Stimulated activated CD4-positive, alpha-beta T cell treated with anti-CD3 and anti-CD28 coated beads, Interleukin-1b, Interleukin-23, amount 100 ng/mL, for 48 hours (primary cell): ENCODE measurements at regions not wholly inside any gene's neighbourhood (a gene's known extent, or its start where the extent isn't known, plus 50 kb on each side); places are given as distances from the start of the nearest gene placed in this dataset.

Experiments
- DNase-seq: peaks from one replicate; pipeline ENCODE4 v3.0.0-alpha.2; 2020

DNA sequence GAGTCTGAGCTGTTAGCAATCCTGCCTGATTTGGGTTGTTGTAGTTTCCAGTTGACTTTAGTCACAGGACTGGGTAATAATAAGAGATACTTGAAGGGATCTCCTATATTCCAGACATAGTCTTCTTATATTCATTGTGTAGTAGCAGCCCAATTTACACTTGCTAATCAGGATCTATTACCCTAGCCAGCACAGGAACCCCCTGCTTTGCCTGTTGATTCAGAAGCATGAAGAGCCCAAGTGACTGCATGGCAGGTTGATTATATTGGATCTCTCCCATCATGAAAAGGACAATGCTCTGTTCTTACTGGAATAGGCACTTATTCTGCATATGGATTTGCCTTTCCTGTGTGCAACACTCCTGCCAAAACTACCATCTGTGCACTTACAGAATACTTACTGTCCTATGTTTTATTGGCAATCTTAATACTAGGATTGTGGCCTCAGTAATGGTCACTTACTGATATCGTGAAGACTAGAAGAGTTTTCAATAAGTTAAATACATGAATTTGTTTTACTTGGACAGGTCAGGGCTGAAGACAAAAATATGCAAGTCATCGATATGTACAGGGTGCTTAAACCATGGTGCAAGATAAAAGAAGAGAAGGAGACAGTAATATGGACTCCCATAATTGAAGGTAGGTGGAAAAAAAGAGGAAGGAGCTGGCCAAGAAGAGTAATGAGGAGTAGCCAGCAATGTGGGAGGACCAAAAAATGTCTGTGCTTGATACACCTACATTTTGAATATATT, 304.1 kb downstream of the MCTP2 start:
- no peak for DNase-seq

DNA sequence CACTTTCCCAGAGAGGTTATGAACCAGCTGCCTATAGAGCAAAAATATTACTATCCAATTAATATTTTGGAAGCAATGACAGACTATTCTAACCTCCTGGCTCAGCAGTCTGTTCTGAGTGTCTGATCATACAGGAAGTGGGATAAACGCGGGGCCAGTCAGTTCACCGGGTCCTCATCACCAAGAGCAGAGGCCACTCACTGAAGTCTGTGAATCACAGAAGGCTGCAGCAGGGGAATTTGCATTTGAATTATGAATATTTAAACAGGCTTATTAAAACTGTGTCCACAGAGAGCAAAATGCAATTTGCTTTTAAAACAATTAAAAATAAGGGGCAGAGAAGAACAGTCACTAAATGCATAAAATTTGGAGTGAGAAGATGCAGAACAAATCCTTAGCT, 305.2 kb downstream of the MCTP2 start:
- no peak for DNase-seq

DNA sequence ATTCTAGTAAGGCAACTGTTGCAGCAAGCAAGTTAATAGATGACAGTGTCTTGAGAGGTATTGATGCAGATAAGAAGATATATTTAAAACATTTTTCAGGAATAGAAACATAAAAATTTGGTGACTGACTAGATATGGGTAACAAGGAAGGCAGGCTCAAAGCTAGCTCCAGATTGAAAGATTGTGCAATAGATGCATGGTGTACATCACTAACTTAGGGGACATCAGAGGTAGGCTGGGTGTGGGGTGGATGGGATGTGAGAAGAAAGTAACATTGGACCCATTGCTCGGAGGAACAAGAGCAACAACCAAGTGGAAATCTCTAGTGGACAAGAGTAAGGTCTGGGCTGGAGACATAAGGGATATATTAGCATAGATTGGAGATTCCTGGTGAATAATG, 306.9 kb downstream of the MCTP2 start:
- DNase-seq, result no peak

DNA sequence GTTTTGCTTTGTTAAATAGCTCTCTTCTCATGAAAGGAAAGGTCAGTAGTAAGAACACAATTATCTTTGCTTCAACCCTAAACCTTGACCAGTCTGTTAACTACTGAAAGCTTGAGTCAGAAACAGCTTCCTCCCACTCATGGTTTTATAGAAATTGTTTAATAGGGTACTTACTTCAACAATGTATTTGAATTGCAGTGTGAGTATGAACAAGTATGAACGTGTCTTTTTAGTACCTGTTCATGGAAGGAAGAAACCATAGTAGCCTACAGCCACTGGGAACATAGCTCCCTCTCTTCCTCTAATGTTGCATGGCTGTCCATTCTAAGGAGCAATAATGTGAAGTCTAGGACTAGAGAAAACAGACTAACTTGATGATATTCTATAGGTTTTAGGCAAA, 311.0 kb downstream of the MCTP2 start:
- no peak for DNase-seq

DNA sequence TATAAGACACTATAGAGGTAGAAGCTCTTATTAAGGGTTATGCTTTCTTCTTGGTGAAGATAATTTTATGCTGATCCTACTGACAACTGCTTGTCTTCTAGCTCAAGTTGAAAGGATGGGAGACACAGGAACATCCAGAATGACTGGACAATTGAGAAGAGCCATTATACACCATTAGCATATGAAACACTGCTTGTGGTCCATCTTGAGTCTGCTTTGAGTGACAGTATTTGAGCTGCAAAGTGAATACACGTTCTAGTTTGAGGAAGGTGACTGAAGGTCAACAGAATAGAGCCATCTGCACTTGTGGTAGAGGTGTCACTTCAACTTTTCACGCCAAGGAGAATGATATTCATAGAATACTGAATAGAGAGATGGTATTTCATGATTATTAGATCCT, 315.4 kb downstream of the MCTP2 start:
- no peak for DNase-seq

DNA sequence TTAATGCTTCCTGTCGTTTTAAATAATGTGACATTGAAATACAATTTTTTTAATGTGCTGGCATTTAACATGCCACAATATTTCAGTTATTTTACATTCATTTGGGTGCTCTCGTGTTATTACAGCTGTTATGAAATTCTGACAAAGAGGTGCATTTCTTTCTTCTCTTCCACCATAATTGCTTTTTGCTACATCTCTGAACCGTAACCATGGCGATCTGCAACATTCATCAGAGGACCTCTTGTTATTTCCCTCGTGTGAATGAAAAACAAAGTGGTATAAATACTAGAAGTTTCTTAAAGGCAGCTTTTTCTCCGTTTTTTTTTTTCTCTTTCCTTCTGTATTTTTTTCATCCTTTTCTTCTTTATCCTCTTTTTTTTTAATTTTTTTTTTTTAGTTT, 316.4 kb downstream of the MCTP2 start:
- no peak for DNase-seq

DNA sequence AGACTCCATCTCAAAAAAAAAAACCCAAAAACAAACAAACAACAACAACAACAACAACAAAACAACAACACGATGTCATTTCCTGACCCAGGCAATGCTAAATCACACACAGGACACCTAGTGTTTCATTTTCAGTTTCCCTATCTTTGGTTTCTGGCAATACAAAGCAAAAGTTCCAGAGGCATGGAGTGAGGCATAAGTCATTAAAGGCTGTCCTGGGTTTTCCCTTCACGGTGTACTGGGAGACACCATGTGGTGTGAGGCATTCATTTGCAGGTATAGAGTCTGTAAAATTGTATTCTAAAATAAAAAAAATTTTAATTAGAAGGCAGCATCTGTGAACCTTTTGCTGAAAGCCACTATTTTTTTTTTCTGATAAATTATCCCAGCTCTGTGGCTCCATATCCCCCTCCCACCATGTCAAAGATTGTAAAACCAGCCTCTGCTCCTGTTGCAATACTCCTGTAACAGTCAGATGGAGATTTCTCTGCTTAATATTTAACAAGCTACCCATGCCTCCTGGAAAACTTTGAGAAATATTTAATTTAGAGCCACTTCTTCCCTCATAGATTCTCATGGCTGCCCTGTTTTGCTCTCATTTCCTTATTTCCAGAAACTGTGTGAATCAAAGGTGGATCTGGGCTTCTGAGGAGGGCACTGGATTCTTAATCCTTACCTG, 324.6 kb downstream of the MCTP2 start:
- no peak for DNase-seq

DNA sequence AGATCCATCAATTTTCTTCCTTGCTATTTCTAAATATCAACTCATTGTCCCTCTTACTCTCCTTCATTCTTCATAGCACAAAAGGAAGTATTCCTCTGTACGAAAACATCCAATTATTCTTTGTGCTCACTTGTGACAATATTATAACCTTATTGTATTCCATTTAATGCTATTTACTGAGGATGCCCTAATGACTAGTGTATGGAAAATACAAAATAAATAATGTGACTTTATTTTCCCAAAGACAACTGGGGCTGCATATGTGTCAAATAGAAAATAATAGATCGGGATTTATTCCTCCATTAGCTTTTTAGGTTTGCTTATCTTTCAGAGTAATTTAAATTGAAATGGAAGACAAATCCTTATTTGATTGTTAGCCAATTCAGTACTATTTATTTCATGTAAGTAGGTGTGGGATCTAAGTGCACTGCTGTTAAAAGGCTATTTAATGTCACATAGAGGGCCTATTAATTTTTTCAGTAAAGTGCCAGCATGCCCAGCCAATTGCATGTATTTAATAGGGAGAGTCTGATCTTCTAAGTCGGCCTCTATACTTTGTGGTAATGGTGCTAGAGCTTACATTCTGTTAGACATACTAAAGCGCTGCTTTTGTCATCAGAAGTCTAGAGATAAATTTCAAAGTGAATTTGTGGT, 329.8 kb downstream of the MCTP2 start:
- no peak for DNase-seq

DNA sequence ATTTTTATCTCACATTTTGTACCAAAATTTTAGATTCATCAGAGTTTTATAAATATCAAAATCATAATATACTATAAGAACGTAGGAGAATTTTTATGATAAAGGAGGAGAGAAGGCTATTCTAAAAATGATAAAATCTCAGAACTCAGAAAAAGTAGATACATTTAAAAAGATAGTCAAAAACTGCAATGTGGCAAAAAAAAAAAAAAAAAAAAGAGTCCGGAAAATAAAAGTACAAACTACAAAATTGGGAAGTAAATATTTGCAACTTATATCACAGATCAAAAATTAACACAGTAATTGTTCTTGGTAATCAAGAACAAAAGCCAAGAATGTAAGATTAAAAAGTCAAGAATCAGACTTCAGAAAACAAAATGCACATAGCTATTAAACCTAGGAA, 332.1 kb downstream of the MCTP2 start:
- DNase-seq, result no peak

DNA sequence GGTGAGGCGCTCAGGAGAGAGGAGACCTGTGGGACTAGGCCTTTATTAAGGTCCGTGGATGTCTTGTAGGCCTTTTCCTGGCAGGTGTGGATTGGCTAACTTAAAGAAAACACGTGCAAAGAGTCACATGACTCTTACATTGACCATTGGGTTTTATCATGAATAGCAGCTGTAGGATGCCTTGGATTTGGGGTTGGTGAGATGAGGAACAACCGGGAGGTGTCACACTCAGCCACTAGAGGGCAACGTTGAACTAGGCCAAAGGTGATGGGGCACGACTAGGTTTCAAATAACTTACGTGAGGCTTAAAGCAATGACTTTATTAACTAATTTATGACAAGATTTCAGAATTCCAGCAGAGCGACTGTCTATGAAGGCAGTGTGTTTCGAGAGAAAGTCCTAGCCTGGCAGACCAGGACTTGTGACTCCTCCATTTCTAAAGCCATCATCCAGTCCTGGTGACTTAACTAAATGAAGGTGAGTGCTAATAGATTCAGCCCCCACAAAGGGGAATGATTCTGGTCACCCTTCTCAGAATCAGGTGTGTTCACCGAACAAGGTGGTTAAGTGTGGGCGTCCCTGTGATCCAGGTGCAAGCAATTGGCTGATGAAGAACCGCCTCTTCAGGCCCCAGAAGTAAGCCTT, 345.6 kb downstream of the MCTP2 start:
- peak; percentile 30 for DNase-seq

DNA sequence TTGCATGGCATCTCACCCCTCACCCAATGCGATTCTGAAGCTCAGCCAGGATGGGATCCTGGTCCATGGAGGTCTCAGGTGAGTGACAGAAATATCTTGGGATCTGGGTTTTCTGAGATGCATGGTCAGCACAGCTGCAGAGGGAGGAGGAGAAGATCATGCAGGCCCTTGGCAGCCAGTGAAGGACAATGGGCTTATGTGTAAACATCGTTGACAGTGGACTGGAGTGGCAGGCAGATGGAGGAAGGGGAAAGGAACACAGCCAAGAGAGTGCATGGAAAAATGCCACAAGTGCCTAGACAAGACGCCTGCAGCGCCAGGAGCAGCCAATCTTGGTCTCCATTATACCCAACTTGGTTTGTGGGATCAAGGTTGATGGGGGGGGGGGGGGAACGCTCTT, 347.9 kb downstream of the MCTP2 start:
- DNase-seq, result no peak

DNA sequence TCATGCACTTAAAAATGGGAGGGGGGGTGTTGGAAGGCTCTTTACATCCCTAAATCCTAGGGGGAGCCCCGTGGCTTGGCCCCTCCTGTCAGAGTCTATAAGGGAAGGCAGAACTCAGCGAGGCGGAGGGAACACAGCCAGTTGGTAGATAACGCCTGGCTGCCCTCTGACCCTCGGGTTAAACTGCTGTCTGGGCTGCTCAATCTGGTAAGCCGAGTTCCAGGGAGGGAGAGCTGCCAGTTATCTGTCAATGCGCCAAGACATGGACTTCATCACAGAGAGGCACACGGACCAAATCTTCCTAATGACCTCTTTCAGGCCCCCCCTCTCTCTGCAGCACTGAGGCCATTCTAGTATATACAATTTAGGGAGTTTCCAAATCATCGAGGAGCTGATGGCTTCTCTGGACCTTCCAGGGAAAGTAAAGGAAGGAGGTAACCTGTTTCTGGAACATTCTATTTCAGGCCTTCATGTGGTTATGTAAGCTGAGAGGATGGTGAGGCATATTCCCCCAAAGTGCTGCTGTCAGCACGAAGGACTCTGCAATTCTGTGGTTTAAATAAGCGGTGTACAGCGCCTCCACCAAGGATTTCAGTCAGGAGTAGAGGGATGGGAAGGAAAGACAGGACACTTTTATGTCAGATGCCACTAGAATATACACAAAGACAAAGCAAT, 349.0 kb downstream of the MCTP2 start:
- DNase-seq, result no peak

DNA sequence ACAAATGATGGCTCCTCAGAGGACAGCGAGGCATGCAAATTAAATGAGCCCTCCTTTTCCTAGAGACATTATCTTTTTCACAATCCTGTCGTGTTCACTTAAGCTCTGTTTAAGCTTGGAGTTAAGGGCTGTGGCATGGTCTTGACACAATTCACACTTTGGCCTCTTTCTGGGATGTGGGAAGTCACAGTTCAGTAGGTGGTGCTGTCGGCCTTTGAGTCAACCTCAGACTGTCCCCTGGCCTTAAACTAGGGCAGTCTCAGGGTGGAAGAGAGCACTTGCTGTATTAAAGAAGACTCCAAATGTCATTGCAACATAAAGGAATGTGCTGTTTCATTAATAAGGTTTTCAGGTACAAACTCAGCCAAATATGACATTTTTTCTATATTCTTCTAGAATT, 351.0 kb downstream of the MCTP2 start:
- peak; percentile 14 for DNase-seq

DNA sequence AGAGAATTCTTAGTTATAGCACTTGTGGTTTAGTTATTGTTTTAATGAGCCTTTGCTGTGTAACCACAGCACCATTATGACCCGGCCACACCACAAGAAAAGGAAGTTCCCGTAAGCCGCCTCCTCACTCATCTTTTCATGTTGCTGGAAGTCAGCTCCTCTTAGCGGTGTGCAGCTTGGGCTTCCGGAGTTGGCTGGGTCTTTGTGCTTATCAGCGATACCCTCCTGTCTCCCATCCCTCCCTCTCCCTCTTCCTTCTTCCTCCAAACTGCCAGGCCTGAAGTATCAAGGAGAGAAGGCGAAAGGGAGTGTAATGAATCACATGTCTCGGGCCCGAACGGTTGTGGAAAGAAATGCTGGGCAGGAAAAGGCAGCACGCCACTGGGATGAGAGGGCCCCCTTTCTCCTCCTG, 353.5 kb downstream of the MCTP2 start:
- peak; percentile 68 for DNase-seq

DNA sequence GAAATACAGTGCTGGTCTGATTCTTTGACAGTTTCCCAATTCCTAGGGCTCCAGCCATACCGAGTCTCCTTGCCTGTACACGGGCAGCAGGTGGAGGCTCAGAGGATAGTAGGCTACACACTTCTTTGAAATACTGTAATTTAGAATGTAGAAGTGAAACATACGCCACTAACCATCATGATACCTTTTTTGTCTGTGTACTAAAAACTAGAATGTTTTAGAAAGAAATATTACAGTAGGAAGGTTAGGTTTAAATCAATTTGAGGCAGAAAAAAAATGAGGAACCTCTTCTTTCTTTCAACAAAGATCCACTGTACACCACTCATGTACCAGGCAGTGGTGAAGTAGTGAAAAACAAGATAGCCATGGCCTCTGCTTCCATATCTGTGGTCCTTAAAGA, 354.7 kb downstream of the MCTP2 start:
- DNase-seq, result no peak

DNA sequence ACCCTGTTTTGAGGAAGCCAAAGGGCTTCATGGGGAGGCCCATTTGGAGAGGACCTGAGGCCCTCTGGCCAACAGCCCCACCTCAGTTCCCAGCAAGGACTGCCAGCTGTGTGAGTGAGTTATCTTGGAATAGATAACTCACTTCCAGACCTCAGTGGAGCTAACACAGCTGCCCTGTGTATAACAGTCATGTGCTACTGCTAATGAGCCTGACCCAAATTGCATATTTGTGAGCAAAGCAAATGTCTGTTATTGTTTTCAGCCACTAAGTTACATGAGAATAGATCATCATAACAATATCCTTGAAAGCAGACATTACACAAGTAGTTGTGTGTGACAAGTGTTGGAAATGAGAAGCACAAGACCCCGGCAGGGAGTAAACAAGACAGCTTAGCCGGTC, 355.8 kb downstream of the MCTP2 start:
- DNase-seq, result no peak

DNA sequence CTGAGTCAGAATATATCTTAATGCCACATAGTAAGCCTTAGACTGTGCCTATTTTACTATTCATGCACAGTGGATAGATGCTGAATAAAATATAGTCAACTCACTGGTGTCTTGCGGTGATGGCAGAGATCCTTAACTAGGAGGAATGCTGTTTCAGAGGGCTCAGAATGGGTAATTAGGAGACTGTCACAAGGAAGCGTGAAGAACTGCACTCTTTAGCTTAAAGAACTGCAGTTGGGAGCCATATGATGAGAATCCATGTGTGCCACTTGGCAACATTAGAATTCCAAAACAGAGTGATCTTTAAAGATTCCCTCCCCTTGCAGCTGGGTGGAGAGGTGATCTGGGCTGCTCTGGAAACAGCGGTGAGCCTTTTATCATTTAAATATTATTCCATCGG, 357.6 kb downstream of the MCTP2 start:
- DNase-seq, result no peak

DNA sequence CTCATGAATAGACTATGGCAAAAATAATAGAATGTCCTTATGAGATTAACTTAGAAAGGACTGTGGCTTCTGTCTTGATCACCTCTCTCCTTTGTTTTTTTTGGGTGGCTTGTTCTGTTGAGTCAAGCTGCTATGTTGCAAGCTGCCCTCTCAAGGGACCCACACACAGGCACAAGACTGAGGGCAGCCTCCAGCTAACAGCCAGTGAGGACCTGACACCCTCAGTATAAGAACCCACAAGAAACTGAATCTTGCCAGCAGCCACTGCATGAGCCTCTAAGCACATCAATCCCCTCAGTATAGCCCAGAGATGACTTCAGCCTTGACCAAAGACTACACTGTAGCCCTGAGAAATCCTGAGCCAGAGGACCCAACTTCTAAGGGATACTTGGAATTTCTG, 361.1 kb downstream of the MCTP2 start:
- DNase-seq, result no peak

DNA sequence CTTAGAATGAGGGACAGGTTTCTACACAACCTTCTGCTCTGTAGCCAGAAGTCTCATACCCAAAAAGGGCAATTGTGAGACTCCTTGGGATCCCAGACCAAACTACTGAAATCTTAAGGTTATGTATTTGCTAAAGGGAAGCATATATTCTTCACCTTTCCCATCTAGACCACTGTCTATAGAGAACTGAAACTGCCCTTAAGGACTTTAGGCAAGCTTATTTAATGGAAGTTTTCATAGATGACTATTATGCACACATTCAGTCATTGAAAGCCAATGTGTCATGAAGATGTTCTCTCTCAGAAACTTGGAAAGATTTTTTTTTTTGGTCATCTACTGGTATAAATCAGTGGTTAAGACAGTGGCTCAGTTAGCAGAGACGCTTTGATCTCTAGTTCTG, 365.3 kb downstream of the MCTP2 start:
- DNase-seq, result no peak

DNA sequence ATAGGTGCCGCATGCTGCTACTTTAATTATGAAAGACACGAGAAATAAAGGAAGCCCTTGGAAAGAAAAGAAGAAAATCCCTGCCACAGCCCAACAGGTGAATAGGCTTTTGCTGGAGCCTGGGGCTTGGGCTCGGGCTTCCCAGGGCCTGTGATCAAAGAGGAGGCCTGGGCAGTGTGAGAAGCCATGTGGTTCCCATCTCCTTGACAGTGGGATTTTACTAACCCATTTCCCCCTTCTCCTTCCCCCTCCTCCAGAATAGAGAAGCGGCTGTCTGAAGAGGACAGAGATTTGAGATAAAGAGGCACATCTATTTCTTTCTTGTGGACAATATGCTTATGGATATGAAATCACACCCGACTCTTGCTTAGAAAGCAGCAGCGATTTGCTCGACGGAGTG, 369.1 kb downstream of the MCTP2 start:
- DNase-seq, result no peak

DNA sequence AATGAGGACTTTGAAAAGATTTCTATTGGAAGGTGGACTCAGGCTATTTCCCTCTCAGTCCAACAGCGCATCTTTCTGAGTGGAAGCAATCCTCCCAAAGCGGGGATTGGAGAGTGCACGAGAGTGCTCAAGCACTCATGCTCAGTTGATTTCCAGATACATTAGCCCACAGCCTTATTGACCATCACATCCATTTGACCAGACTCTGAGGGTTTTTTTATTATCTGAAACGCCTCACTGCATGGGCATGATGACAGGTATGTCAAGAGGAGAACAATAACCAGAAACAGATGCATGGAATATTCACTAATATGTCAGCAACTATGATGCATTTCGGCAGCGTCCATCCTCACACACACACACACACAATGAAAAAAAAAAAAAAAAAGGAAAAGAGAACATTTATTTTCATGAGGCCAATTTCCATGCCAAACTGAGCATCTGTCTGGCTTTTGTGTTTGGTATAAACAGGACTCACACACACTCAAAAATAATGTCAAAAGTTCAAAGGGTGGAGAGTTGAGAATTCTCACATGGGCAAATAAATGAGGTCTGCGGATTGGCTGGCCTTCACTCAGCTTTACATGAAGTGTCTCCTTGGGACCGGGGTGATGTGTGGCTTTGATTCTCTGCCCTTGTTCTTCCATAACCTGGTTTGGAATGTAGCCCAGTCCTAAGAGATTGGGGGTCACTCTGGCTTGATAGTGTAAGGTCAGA, 371.6 kb downstream of the MCTP2 start:
- no peak for DNase-seq

DNA sequence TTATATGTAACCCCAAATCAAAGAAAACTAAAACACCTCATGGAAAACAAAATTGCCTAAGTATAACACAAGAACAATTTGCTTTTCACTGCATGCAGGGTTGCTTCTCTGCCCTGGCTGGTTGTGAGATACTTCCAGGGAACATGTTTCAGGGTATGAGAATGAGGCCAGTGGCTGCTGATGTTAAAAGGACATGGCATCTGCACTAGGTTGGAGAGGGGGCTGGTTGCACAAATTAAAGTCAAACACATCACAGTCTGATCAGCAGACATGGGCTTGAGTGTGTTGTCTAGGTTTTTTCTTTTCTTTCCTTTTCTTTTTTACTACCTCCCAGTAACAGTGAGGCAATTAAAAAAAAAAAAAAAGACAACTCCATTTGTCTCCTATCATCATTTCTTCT, 374.9 kb downstream of the MCTP2 start:
- DNase-seq, result no peak
